NB4 (cell line): ENCODE measurements at regions not wholly inside any gene's neighbourhood (a gene's known extent, or its start where the extent isn't known, plus 50 kb on each side); places are given as distances from the start of the nearest gene placed in this dataset.

Experiments used
- CTCF ChIP-seq: IDR thresholded peaks from one replicate; pipeline ENCODE4 v1.5.1; 2012; ENCODE audit warnings: low read depth, low read length
- MYC ChIP-seq: IDR thresholded peaks from 2 replicates; pipeline ENCODE4 v1.6.1; 2011; ENCODE audit warnings: low read depth, low read length
- POLR2A ChIP-seq: IDR thresholded peaks from 2 replicates; pipeline ENCODE4 v1.6.1; 2011; ENCODE audit warnings: mild to moderate bottlenecking; ENCODE audit not compliant: insufficient read length; ENCODE audit errors: extremely low read depth

DNA sequence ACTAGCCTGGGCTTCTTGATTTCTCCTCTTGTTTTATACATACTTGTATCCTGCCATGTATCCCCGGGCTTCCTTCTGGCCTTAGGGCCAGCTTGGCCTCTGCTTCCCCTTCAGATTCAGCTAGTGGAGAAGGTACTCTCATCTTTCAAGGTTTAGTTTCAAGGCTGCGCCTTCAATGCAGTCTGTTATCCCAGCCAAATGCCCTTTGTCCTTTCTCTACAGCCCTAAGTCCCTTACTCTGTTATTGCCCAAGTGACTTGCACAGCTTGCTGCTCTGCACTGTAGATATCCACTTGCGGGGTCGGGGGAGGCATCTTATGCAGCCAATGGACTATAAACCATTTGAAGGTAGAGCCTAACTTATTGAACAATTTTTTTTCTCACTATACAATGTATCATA lies 357.5 kb downstream of the PPP1R2C start:
- no peak for TF ChIP-seq MYC
- no peak for TF ChIP-seq CTCF
- TF ChIP-seq POLR2A: no peak
